ENCODE measurements at regions not wholly inside any gene's neighbourhood (a gene's known extent, or its start where the extent isn't known, plus 50 kb on each side); places are given as distances from the start of the nearest gene placed in this dataset.

DNA sequence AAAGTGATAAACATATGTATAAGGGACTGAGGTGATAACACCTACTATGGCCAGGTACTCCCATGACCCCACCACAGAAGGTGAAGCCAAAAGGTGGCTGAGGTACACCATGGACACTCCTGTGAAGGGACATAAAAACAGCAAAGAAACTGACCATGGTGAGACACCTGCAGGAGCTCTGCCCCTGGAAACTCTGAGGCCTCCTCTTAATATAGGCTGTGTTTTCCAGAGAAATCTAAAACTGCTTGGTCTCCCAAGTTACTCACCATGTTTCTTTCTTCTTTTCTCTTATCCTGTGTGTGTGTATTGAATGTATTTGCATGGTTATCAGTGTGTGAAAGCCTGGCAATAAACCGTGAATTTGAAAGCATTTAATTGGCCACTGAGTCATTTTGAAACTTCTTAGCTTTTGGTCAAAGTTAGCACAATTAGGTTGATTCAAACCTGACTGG is 739.3 kb upstream of the GCFC2 start:
- H3K4me3 ChIP-seq (ENCODE audit: low read depth, low read length) = no peak overlapping the region

DNA sequence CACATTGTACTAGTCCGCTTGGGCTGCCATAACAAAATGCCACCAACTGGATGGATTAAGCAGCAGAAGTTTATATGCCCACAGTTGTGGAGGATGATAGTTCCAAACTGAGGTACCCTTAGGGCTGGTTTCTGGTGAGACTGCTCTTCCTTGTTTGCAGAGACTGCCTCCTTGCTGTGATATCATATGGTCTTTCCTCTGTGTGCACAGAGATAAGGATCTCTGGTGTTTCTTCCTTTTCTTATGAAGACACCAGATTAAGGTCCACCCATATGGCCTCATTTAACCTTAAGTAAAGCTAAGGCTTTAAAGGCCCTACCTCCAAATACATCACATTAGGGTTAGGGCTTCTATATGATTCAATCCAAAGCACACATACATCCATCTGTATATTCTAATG is 738.2 kb upstream of the GCFC2 start:
- no peak overlapping the region for H3K4me3 ChIP-seq (ENCODE audit: low read depth, low read length)
- POLR2A ChIA-PET = no interaction called here
- H3K27ac ChIP-seq (ENCODE audit: extremely low read depth, low read depth, low read length) = no peak overlapping the region
- CTCF ChIA-PET = interaction anchor here (0.7 kb wide), 1 partner anchor 258 kb away, joined by 3 read pairs; no protein-coding TSS in a partner anchor
- H3K4me1 ChIP-seq (ENCODE audit: control insufficient read depth, insufficient read depth, low read length) = no peaks in the 10 kb centered on the region
- TF ChIP-seq GLIS2 (tag by site-specific recombination; IDR thresholded peaks at IDR 0.05) = no peak
- TF ChIP-seq ZNF354C (tag by site-specific recombination; IDR thresholded peaks at IDR 0.05; ENCODE audit: borderline replicate concordance, low read depth) = no peak
- no peak for TF ChIP-seq ZNF184 (tag by site-specific recombination; IDR thresholded peaks at IDR 0.05)
- no peak for TF ChIP-seq ZNF302 (tag by site-specific recombination; IDR thresholded peaks at IDR 0.05; ENCODE audit: low read depth)
- TF ChIP-seq, protein P1, sequence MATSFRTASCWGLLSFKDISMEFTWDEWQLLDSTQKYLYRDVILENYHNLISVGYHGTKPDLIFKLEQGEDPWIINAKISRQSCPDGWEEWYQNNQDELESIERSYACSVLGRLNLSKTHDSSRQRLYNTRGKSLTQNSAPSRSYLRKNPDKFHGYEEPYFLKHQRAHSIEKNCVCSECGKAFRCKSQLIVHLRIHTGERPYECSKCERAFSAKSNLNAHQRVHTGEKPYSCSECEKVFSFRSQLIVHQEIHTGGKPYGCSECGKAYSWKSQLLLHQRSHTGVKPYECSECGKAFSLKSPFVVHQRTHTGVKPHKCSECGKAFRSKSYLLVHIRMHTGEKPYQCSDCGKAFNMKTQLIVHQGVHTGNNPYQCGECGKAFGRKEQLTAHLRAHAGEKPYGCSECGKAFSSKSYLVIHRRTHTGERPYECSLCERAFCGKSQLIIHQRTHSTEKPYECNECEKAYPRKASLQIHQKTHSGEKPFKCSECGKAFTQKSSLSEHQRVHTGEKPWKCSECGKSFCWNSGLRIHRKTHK (tag by site-specific recombination; IDR thresholded peaks at IDR 0.05) = no peak
- no peaks in the 10 kb centered on the region for H3K36me3 ChIP-seq (ENCODE audit: control insufficient read depth in 2 of 2, insufficient read depth in 1 of 2, low read length in 2 of 2)
- no peaks in the 10 kb centered on the region for H3K9me3 ChIP-seq (ENCODE audit: control insufficient read depth, insufficient read depth, low read depth, low read length)

More for the DNA sequence above, 739.3 kb upstream of the GCFC2 start:
- Histone ChIP-seq H3K4me1 (ENCODE audit: control insufficient read depth, insufficient read depth, low read length) (no peaks in the 10 kb centered on the region), H3K27ac (ENCODE audit: extremely low read depth, low read depth, low read length) (no peak overlapping the region), H3K36me3 (ENCODE audit: control insufficient read depth in 2 of 2, insufficient read depth in 1 of 2, low read length in 2 of 2) (no peaks in the 10 kb centered on the region), H3K9me3 (ENCODE audit: control insufficient read depth, insufficient read depth, low read depth, low read length) (no peaks in the 10 kb centered on the region)
- no peak for TF ChIP-seq ZNF677 (tag by site-specific recombination; IDR thresholded peaks at IDR 0.05)
- no peak for TF ChIP-seq ZBTB17 (tag by site-specific recombination; IDR thresholded peaks at IDR 0.05)
- TF ChIP-seq ZNF623 (tag by site-specific recombination; IDR thresholded peaks at IDR 0.05) = no peak
- TF ChIP-seq MZF1 (tag by site-specific recombination; IDR thresholded peaks at IDR 0.05; ENCODE audit: borderline replicate concordance) = no peak
- no peak for TF ChIP-seq KLF7 (tag by site-specific recombination; IDR thresholded peaks at IDR 0.05; ENCODE audit: borderline replicate concordance)
- no peak for TF ChIP-seq PRDM4 (tag by site-specific recombination; IDR thresholded peaks at IDR 0.05)
- no peak for TF ChIP-seq ZNF624 (tag by site-specific recombination; IDR thresholded peaks at IDR 0.05)
- no peak for TF ChIP-seq WT1 (tag by site-specific recombination; IDR thresholded peaks at IDR 0.05)
- no peak for TF ChIP-seq FEZF1 (tag by site-specific recombination; IDR thresholded peaks at IDR 0.05)
- no peak for TF ChIP-seq ZNF521 (tag by site-specific recombination; IDR thresholded peaks at IDR 0.05)
- TF ChIP-seq ZNF48 (tag by site-specific recombination; IDR thresholded peaks at IDR 0.05) = no peak
- no peak for TF ChIP-seq GFI1B (tag by site-specific recombination; IDR thresholded peaks at IDR 0.05)
- TF ChIP-seq ZFP37 (tag by site-specific recombination; IDR thresholded peaks at IDR 0.05) = no peak
- no peak for TF ChIP-seq ZFP41 (tag by site-specific recombination; IDR thresholded peaks at IDR 0.05; ENCODE audit: borderline replicate concordance)
- ChIA-PET POLR2A (no interaction called here), CTCF (no interaction called here)

DNA sequence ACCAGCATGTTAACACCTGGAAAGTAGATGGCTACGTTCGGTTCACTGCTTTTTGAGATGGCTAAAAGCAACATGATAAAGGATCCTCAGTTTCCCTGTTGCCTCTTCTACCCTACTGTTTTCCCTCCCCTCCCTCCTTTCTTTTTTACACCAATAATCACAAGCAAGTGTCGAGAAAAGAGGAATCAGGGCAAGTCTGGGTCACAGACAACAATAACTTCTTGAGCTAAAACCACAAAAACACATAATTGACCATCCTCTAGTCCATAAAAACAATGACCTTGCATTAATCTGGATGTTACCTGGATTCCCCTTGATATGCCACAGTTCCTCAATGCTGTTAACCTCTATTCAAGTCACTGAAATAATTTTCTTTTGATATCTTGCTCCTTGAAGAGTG is 736.6 kb upstream of the GCFC2 start:
- no peak overlapping the region for H3K27ac ChIP-seq (ENCODE audit: extremely low read depth, low read depth, low read length)
- ChIA-PET CTCF (no interaction called here), POLR2A (no interaction called here)
- no peaks in the 10 kb centered on the region for H3K4me1 ChIP-seq (ENCODE audit: control insufficient read depth, insufficient read depth, low read length)
- H3K9me3 ChIP-seq (ENCODE audit: control insufficient read depth, insufficient read depth, low read depth, low read length) = no peaks in the 10 kb centered on the region
- no peaks in the 10 kb centered on the region for H3K36me3 ChIP-seq (ENCODE audit: control insufficient read depth in 2 of 2, insufficient read depth in 1 of 2, low read length in 2 of 2)
- H3K4me3 ChIP-seq (ENCODE audit: low read depth, low read length) = no peak overlapping the region
- TF ChIP-seq ZNF169 (tag by site-specific recombination; IDR thresholded peaks at IDR 0.05) = no peak
- no peak for TF ChIP-seq ZNF324 (tag by site-specific recombination; IDR thresholded peaks at IDR 0.05)
- TF ChIP-seq, protein P2, sequence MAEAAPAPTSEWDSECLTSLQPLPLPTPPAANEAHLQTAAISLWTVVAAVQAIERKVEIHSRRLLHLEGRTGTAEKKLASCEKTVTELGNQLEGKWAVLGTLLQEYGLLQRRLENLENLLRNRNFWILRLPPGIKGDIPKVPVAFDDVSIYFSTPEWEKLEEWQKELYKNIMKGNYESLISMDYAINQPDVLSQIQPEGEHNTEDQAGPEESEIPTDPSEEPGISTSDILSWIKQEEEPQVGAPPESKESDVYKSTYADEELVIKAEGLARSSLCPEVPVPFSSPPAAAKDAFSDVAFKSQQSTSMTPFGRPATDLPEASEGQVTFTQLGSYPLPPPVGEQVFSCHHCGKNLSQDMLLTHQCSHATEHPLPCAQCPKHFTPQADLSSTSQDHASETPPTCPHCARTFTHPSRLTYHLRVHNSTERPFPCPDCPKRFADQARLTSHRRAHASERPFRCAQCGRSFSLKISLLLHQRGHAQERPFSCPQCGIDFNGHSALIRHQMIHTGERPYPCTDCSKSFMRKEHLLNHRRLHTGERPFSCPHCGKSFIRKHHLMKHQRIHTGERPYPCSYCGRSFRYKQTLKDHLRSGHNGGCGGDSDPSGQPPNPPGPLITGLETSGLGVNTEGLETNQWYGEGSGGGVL (tag by site-specific recombination; IDR thresholded peaks at IDR 0.05) = no peak
- TF ChIP-seq ZIC2 (tag by site-specific recombination; IDR thresholded peaks at IDR 0.05) = no peak
- no peak for TF ChIP-seq ZNF510 (tag by site-specific recombination; IDR thresholded peaks at IDR 0.05; ENCODE audit: insufficient replicate concordance)
- no peak for TF ChIP-seq ZNF155 (tag by site-specific recombination; IDR thresholded peaks at IDR 0.05)
- no peak for TF ChIP-seq GFI1B (tag by site-specific recombination; IDR thresholded peaks at IDR 0.05)
- no peak for TF ChIP-seq ZSCAN23 (tag by site-specific recombination; IDR thresholded peaks at IDR 0.05)
- no peak for TF ChIP-seq ZNF391 (tag by site-specific recombination; IDR thresholded peaks at IDR 0.05; ENCODE audit: borderline replicate concordance, low read depth)
- TF ChIP-seq MEIS1 (CRISPR knock-in tag; IDR thresholded peaks at IDR 0.05; ENCODE audit: borderline replicate concordance) = no peak

Measured in HEK293 (cell line).